HEK293T (cell line): ENCODE measurements at regions not wholly inside any gene's neighbourhood (a gene's known extent, or its start where the extent isn't known, plus 50 kb on each side); places are given as distances from the start of the nearest gene placed in this dataset.

Source experiments
- ARNT ChIP-seq: fragments of 450-650 bp; IDR thresholded peaks from 2 replicates; pipeline ENCODE4 v1.6.1; 2017; ENCODE audit warnings: mild to moderate bottlenecking
- BHLHE40 ChIP-seq: fragments of 450-650 bp; IDR thresholded peaks from 2 replicates; pipeline ENCODE4 v1.6.1; 2016; ENCODE audit warnings: mild to moderate bottlenecking, moderate library complexity, borderline replicate concordance
- FOXM1 ChIP-seq: fragments of 450-650 bp; IDR thresholded peaks from 2 replicates; pipeline ENCODE4 v1.6.1; 2017; ENCODE audit warnings: mild to moderate bottlenecking, borderline replicate concordance
- HDGF ChIP-seq: fragments of 450-650 bp; IDR thresholded peaks from 2 replicates; pipeline ENCODE4 v1.6.1; 2017; ENCODE audit warnings: antibody characterized with exemption, borderline replicate concordance
- L3MBTL2 ChIP-seq: fragments of 450-650 bp; conservative IDR thresholded peaks from 2 replicates; pipeline ENCODE4 v1.6.1; 2016; ENCODE audit warnings: mild to moderate bottlenecking
- PKNOX1 ChIP-seq: fragments of 450-650 bp; IDR thresholded peaks from 2 replicates; pipeline ENCODE4 v1.6.1; 2016
- SP1 ChIP-seq: fragments of 450-650 bp; IDR thresholded peaks from 2 replicates; pipeline ENCODE4 v1.6.1; 2017
- SUZ12 ChIP-seq: fragments of 450-650 bp; IDR thresholded peaks from 2 replicates; pipeline ENCODE4 v1.6.1; 2016; ENCODE audit warnings: mild to moderate bottlenecking

GRCh38 chr3:160047876-160048275 is 59.2 kb downstream of the IL12A start:
- TF ChIP-seq FOXM1 = no peak
- no peak for TF ChIP-seq PKNOX1
- TF ChIP-seq SUZ12 = no peak
- TF ChIP-seq BHLHE40 = no peak
- no peak for TF ChIP-seq SP1
- no peak for TF ChIP-seq HDGF
- no peak for TF ChIP-seq ARNT
- TF ChIP-seq L3MBTL2 = no peak
